Coronary artery (tissue), 2 donors: ENCODE measurements at regions not wholly inside any gene's neighbourhood (a gene's known extent, or its start where the extent isn't known, plus 50 kb on each side); places are given as distances from the start of the nearest gene placed in this dataset.
A peak's percentile ranks its signal among the peaks of the same experiment; 100 is the strongest.
"Not testable (repeated sequence)": the region's sequence is repeated elsewhere in the genome, so short reads cannot be mapped to it uniquely, and the experiment has no call there.

Experiments used
- DNase-seq: peaks from one replicate; pipeline ENCODE4 v3.0.0-alpha.2; 2017; ENCODE audit warnings: low spot score
- H3K27ac ChIP-seq, 2 donors: fragments of 200-600 bp; sonication (generic); one replicate each; pipeline ENCODE4 v1.5.1; 2016 to 2019
- H3K4me3 ChIP-seq: fragments of 200-600 bp; sonication (generic); 2 replicates; pipeline ENCODE4 v1.5.1; 2016; ENCODE audit warnings: mild to moderate bottlenecking, moderate library complexity
- TF ChIP-seq, protein P1 (sequence below): fragments of 200-600 bp; sonication (generic); IDR thresholded peaks from one replicate; pipeline ENCODE4 v1.5.1; 2019; ENCODE audit warnings: antibody characterized with exemption

DNA sequence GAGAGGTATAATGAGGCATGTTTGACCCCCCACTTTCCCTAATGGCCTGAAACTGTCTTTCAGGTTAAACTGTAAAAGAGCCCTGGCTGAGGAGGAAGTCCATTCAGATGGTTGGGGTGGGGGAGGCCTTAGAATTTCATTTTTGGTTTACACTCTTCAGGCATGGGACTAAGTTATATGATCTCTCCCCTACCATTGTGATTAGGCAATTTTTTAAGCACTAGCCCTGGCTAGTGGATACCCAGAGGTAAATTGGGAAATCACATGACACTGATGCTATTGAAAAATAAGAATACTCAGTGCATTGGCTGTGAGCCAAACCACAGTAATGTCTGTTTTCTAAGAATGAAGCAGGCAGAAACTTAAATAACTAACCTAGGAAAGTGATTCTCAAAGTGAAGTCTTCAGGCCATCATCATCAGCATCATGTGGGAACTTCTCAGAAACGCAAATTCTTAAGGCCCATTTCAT is 149.7 kb downstream of the RRAGB start:
- DNase-seq, result no peak
- TF ChIP-seq, protein P1, sequence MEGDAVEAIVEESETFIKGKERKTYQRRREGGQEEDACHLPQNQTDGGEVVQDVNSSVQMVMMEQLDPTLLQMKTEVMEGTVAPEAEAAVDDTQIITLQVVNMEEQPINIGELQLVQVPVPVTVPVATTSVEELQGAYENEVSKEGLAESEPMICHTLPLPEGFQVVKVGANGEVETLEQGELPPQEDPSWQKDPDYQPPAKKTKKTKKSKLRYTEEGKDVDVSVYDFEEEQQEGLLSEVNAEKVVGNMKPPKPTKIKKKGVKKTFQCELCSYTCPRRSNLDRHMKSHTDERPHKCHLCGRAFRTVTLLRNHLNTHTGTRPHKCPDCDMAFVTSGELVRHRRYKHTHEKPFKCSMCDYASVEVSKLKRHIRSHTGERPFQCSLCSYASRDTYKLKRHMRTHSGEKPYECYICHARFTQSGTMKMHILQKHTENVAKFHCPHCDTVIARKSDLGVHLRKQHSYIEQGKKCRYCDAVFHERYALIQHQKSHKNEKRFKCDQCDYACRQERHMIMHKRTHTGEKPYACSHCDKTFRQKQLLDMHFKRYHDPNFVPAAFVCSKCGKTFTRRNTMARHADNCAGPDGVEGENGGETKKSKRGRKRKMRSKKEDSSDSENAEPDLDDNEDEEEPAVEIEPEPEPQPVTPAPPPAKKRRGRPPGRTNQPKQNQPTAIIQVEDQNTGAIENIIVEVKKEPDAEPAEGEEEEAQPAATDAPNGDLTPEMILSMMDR, result no peak
- Histone ChIP-seq H3K4me3 (no peak overlapping the region), H3K27ac (no peak overlapping the region)

DNA sequence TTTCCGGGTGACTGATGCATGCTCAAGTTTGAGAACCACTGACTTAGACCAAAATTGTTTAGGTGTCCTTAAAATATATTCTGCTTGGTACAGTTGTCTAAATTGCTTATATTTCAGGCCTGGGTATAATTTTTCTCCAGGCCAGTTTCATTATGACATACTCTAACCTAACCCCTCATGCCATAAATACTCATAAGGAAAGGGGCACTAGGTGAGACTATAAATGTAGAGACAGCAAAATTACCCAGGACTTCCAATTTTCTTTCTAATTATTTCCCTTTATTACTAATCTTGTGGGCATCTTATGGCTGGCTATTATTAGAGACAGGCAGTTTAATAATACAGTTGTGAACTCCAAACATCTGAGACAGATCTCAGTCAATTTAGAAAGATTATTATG is 150.2 kb downstream of the RRAGB start:
- H3K27ac ChIP-seq, result no peak overlapping the region
- no peak for DNase-seq
- H3K4me3 ChIP-seq, result no peak overlapping the region
- TF ChIP-seq, protein P1, result no peak

DNA sequence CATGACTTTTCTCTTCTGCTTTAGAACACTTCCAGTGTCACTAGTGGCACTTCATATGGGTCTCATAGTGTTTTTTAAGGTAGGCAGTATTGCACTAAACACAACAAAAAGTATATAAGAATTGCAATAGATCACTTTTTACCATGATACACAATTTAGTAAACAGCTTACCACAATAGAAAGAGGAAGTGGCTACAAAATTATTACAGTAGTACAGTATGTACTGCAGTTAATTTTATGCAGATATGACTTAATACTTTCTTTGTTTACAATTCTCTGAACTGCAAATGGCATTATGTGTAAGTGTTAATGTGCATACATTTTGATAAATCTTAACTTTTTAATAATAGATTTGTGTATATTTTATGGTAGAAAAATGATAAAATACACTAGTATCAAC is 157.3 kb downstream of the RRAGB start:
- H3K4me3 ChIP-seq, result no peak overlapping the region
- H3K27ac ChIP-seq, result no peak overlapping the region
- no peak for DNase-seq
- TF ChIP-seq, protein P1, result no peak

DNA sequence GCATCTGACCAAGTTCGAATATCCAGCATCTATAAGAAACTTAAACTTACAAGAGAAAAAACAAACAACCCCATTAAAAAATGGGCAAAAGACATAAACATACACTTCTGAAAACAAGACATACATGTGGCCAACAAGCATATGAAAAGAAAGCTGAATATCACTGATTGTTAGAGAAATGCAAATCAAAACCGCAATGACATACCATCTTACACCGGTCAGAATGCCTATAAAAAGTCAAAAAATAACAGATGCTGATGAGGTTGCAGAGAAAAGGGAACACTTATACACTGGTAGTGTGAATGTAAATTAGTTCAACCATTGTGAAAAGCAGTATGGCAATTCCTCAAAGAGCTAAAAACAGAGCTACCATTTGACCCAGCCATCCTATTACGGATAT is 166.0 kb downstream of the RRAGB start:
- not testable (repeated sequence) for H3K27ac ChIP-seq, DNase-seq, H3K4me3 ChIP-seq

DNA sequence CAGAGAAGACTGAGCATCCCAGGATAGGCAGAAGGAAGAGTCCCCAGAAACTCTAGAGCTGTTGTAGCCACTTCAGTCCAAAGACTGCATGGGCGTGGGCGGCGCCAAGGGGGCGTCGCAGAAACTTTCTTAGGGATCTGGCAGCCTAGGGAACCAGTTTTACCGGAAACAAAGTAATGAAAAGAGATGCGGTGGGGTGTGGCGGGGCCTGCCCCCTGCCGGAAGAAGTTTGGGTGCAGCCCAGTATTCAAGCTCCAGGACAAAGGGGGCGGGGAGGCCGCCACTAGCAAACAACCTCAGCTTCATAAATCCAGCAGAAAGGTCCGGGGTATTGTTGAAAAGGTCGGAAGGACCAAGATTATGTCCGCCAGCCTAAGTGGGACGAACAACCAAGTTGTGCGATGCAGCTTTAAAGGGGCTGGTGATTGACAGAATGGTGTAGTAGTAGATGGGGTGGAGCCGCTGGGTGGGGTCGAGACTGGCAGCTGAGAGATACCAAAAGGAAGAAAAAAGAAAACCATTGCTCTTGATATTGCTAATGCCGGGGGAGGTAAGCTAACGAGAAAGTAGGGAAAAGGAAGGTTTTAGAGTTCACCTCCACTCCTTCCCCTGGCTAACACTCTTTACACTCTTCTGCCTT is 190.5 kb downstream of the RRAGB start:
- Histone ChIP-seq H3K27ac (peak overlapping the region; percentile 23 to 56), H3K4me3 (peak overlapping the region; percentile 76)
- DNase-seq, result peak; percentile 69
- TF ChIP-seq, protein P1, result no peak

DNA sequence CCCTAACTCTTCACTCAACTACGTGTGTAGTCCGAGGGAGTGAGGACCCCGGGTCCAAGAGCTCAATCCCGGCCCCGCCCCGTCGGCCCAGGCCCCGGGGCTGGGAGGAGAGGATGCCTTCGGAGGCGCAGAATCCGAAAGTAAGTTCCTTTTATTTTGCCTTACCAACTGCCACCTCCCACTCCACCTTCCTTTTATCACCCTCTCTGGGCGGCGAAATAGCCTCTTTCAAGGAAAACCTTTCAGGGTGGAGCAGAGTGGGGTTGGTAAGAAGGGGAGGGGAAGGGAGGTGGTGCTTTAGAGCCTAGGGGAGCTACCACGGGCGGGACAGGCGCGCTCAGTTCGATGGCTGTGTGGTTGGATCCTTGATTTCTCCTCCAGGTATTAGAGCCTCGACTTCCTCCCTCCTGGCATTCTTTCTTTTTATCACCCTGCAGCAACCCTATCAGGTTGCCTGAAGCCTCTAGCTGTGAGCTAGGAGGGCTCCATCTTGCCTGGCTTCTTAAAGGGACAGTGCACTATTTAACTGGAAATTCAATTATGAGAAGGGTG is 191.2 kb downstream of the RRAGB start:
- TF ChIP-seq, protein P1, result no peak
- Histone ChIP-seq H3K4me3 (peak overlapping the region; percentile 76), H3K27ac (peak overlapping the region; percentile 23 to 56)
- no peak for DNase-seq

DNA sequence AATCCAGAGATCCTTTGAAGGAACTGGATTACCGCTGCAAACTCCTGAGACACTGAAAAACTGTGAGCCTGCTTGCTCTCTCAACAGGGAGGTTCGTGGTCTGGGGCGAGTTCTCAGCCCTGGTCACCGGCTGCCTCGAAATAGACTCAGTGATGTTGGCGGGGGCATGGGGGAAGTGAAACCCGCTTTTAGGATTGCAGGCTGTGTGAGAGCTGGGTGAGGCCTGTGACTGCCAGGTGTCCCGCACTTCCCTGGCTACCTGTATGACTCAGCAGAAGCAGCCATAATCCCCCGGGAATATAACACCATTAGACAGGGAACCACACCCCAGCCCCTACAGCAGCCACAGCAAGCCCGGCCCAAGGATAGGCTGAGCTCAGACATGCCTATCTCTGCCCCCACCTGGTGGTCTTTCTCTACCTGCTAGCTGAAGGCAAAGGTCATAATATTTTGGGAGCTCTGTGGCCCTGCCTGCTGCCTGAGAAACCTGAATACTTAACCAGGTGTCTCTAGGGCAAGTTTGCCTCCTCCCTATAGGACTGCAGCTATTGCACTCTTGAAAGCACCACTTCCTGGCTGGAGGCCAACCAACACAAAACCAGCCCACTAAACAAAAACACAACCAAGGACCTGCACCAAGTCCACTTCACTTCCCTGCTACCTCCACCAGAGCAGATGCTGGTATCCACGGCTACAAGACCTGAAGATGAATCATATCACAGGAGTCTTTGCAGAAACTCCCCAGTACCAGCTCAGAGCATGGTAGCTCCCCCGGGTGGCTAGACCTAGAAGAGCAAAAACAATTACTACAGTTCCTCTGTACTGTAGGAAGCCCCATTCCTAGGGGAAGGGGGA is 202.0 kb downstream of the RRAGB start:
- DNase-seq, result no peak
- H3K27ac ChIP-seq, result no peak overlapping the region
- TF ChIP-seq, protein P1, result no peak

More for the DNA sequence above, 202.0 kb downstream of the RRAGB start:
- no peak overlapping the region for H3K4me3 ChIP-seq
